Ovary (tissue), 7 donors: ENCODE measurements at regions not wholly inside any gene's neighbourhood (a gene's known extent, or its start where the extent isn't known, plus 50 kb on each side); places are given as distances from the start of the nearest gene placed in this dataset.

Source experiments
- DNase-seq, 5 donors: peaks; one replicate each; pipeline ENCODE4 v3.0.0-alpha.2; 2019 to 2020
- H3K27ac ChIP-seq, 2 donors: fragments of 200-600 bp; one replicate each; pipeline versions ENCODE4 v1.5.1 to v1.8.0; 2019 to 2022
- H3K27me3 ChIP-seq: fragments of 200-600 bp; one replicate; pipeline ENCODE4 v1.8.0; 2022
- H3K36me3 ChIP-seq: fragments of 200-600 bp; sonication (generic); one replicate; pipeline ENCODE4 v1.5.1; 2019
- H3K4me1 ChIP-seq: one replicate; pipeline ENCODE4 v1.8.1; 2013; ENCODE audit warnings: mild to moderate bottlenecking, moderate library complexity; ENCODE audit not compliant: insufficient read depth
- H3K4me3 ChIP-seq: fragments of 200-600 bp; sonication (generic); one replicate; pipeline ENCODE4 v1.5.1; 2017
- H3K9me3 ChIP-seq, 2 donors: fragments of 200-600 bp in 1 of 2; sonication (generic) in 1 of 2; one replicate each; pipeline versions ENCODE4 v1.5.1 to v1.8.1; 2013 to 2019; ENCODE audit warnings: mild to moderate bottlenecking in 1 of 2, moderate library complexity in 1 of 2
- CTCF ChIP-seq, 3 donors: fragments of 450-650 bp in 2 of 3; fragments of 200-600 bp in 1 of 3; IDR thresholded peaks; one replicate each; pipeline versions ENCODE4 v1.5.1 to v1.8.0; 2016 to 2022; ENCODE audit warnings: antibody characterized with exemption in 3 of 3, mild to moderate bottlenecking in 1 of 3
- EP300 ChIP-seq: sonication (generic); formaldehyde crosslinking; IDR thresholded peaks from one replicate; pipeline ENCODE4 v1.6.1; 2017; ENCODE audit warnings: antibody characterized with exemption
- POLR2A ChIP-seq: fragments of 450-650 bp; IDR thresholded peaks from one replicate; pipeline ENCODE4 v1.6.1; 2017; ENCODE audit warnings: antibody characterized with exemption, mild to moderate bottlenecking, moderate library complexity
- WGBS, 3 donors: extraction: QIAGEN DNeasy Blood & Tissue Kit in 1 of 3; methylation state at CpG; one replicate each; pipeline versions ENCODE4 v1.1.5 to v1.1.7; 2013 to 2017; 5-methylcytosine and 5-hydroxymethylcytosine counted together
- intact Hi-C, 4 donors: fragments of 100-400 bp; cut with DNase I; formaldehyde crosslinking; loops; one replicate each; pipeline versions ENCODE4 v1.11.0 to v1.15.1; 2022 to 2023
- donor health status: DM: no; HTN: no; CAD: no; lungs with moderate emphysema.
- donor health status: DM: no; HTN: no; CAD: no.
- donor health status: Bipolar disorder and iron deficiency.
- donor health status: DM: no; HTN: no; CAD: no.
- donor health status: DM: yes; HTN: yes; CAD: no.

GRCh38 chr10:124300735-124301134 lies 118.0 kb downstream of the OAT start:
- H3K4me1 ChIP-seq: no peaks in the 10 kb centered on the region
- no peak overlapping the region for H3K27ac ChIP-seq
- H3K36me3 ChIP-seq: no peaks in the 10 kb centered on the region
- no peak for DNase-seq
- H3K27me3 ChIP-seq: no peaks in the 10 kb centered on the region
- no peaks in the 10 kb centered on the region for H3K9me3 ChIP-seq
- no peak overlapping the region for H3K4me3 ChIP-seq
- 90 to 97% (median 96%) methylated on average over 5 of the region's 5 CpGs for WGBS, 3 donors
- TF ChIP-seq POLR2A (no peak), CTCF (IDR thresholded peaks at IDR 0.05) (no peak), EP300 (no peak)
- intact Hi-C loops: no loop called here

- no peak for DNase-seq
- no peaks in the 10 kb centered on the region for H3K36me3 ChIP-seq
- H3K9me3 ChIP-seq: no peaks in the 10 kb centered on the region
- no peaks in the 10 kb centered on the region for H3K27me3 ChIP-seq
- 88 to 92% (median 92%) methylated on average over 6 of the region's 6 CpGs for whole genome bisulfite sequencing, 3 donors
- H3K4me1 ChIP-seq: no peaks in the 10 kb centered on the region
- H3K27ac ChIP-seq: no peak overlapping the region
- no peak overlapping the region for H3K4me3 ChIP-seq
- TF ChIP-seq POLR2A (no peak), EP300 (no peak), CTCF (IDR thresholded peaks at IDR 0.05) (no peak)
- intact Hi-C loops: no loop called here
These were observed 118.5 kb downstream of the OAT start for GRCh38 chr10:124300224-124300623.

GRCh38 chr10:124299696-124300095 lies 119.0 kb downstream of the OAT start:
- Histone ChIP-seq H3K27me3 (no peaks in the 10 kb centered on the region), H3K9me3 (no peaks in the 10 kb centered on the region), H3K36me3 (no peaks in the 10 kb centered on the region), H3K27ac (no peak overlapping the region), H3K4me3 (no peak overlapping the region), H3K4me1 (no peaks in the 10 kb centered on the region)
- no peak for TF ChIP-seq CTCF (IDR thresholded peaks at IDR 0.05)
- no peak for TF ChIP-seq POLR2A
- TF ChIP-seq EP300: no peak
- intact Hi-C loops: no loop called here
- WGBS, 3 donors: 77 to 84% (median 83%) methylated on average over 4 of the region's 4 CpGs
- DNase-seq: peak in 1 of 5 donors; percentile 8

GRCh38 chr10:124298891-124299290 lies 119.8 kb downstream of the OAT start:
- no peaks in the 10 kb centered on the region for H3K27me3 ChIP-seq
- H3K36me3 ChIP-seq: no peaks in the 10 kb centered on the region
- intact Hi-C loops: no loop called here
- TF ChIP-seq POLR2A: no peak
- H3K27ac ChIP-seq: no peak overlapping the region
- DNase-seq: peak in 1 of 5 donors; percentile 12
- WGBS, 3 donors: 88 to 95% (median 92%) methylated on average over 2 to 3 of the region's 3 CpGs
- H3K4me1 ChIP-seq: no peaks in the 10 kb centered on the region
- no peaks in the 10 kb centered on the region for H3K9me3 ChIP-seq
- H3K4me3 ChIP-seq: no peak overlapping the region

GRCh38 chr10:124296813-124297788 lies 121.6 kb downstream of the OAT start:
- Histone ChIP-seq H3K4me3 (no peak overlapping the region), H3K27me3 (no peaks in the 10 kb centered on the region), H3K4me1 (no peaks in the 10 kb centered on the region), H3K27ac (no peak overlapping the region), H3K9me3 (no peaks in the 10 kb centered on the region), H3K36me3 (no peaks in the 10 kb centered on the region)
- 76 to 85% (median 80%) methylated on average over 11 of the region's 11 CpGs for whole genome bisulfite sequencing, 3 donors
- intact Hi-C loops: no loop called here
- peak in 1 of 5 donors; percentile 17 for DNase-seq
- TF ChIP-seq CTCF (IDR thresholded peaks at IDR 0.05) (no peak), POLR2A (no peak), EP300 (no peak)
